Fibroblast of lung (primary cell): ENCODE measurements at regions not wholly inside any gene's neighbourhood (a gene's known extent, or its start where the extent isn't known, plus 50 kb on each side); places are given as distances from the start of the nearest gene placed in this dataset.
"Not testable (repeated sequence)": the region's sequence is repeated elsewhere in the genome, so short reads cannot be mapped to it uniquely, and the experiment has no call there.

Experiments
- CTCF ChIP-seq, 2 donors: IDR thresholded peaks in 1 of 2; conservative IDR thresholded peaks in 1 of 2; 1 replicate in 1 of 2; 2 replicates in 1 of 2; pipeline ENCODE4 v1.5.1; 2011 to 2012; ENCODE audit warnings: low read length in 2 of 2, control low read depth in 1 of 2, inconsistent platforms in 1 of 2, low read depth in 1 of 2, mild to moderate bottlenecking in 1 of 2
- EZH2 ChIP-seq: IDR thresholded peaks from 2 replicates; pipeline ENCODE4 v1.5.1; 2012; ENCODE audit warnings: low read length, control low read depth, mild to moderate bottlenecking; ENCODE audit errors: missing control alignments

- not testable (repeated sequence) for TF ChIP-seq CTCF (conservative IDR thresholded peaks at IDR 0.05 in 1 of 2, IDR thresholded peaks at IDR 0.05 in 1 of 2; ENCODE audit: low read depth in 1 of 2, low read length in 2 of 2); EZH2
Observed at GRCh38 chr15:20250206-20250605, 291.4 kb downstream of the GOLGA6L6 start.
